Epidermal melanocyte (primary cell): ENCODE measurements at regions not wholly inside any gene's neighbourhood (a gene's known extent, or its start where the extent isn't known, plus 50 kb on each side); places are given as distances from the start of the nearest gene placed in this dataset.

Experiments used
- DNase-seq: peaks from one replicate; pipeline ENCODE4 v3.0.0; 2011; ENCODE audit warnings: low spot score; ENCODE audit not compliant: insufficient read length

- DNase-seq, result no peak
These were observed 245.3 kb downstream of the HS3ST1 start for GRCh38 chr4:11183356-11183740.

- no peak for DNase-seq
These were observed 245.9 kb downstream of the HS3ST1 start for GRCh38 chr4:11182586-11183355.

GRCh38 chr4:11182031-11182430, 246.7 kb downstream of the HS3ST1 start:
- no peak for DNase-seq

GRCh38 chr4:11179796-11180195, 248.9 kb downstream of the HS3ST1 start:
- DNase-seq, result no peak

- no peak for DNase-seq
These were observed 250.3 kb downstream of the HS3ST1 start for GRCh38 chr4:11178433-11178832.

GRCh38 chr4:11175374-11175773, 253.3 kb downstream of the HS3ST1 start:
- no peak for DNase-seq

- DNase-seq, result no peak
These were observed 262.1 kb downstream of the HS3ST1 start for GRCh38 chr4:11166606-11167005.

GRCh38 chr4:11166034-11166433, 262.7 kb downstream of the HS3ST1 start:
- no peak for DNase-seq

GRCh38 chr4:11165052-11165451, 263.6 kb downstream of the HS3ST1 start:
- DNase-seq, result no peak

GRCh38 chr4:11160288-11160687, 268.4 kb downstream of the HS3ST1 start:
- no peak for DNase-seq

GRCh38 chr4:11158971-11159370, 269.7 kb downstream of the HS3ST1 start:
- DNase-seq, result no peak

GRCh38 chr4:11155208-11155867, 273.4 kb downstream of the HS3ST1 start:
- DNase-seq, result no peak

GRCh38 chr4:11153171-11153750, 275.4 kb downstream of the HS3ST1 start:
- no peak for DNase-seq

GRCh38 chr4:11152684-11153083, 276.0 kb downstream of the HS3ST1 start:
- DNase-seq, result no peak

- DNase-seq, result no peak
These were observed 277.2 kb downstream of the HS3ST1 start for GRCh38 chr4:11151500-11151899.

GRCh38 chr4:11149612-11150259, 279.0 kb downstream of the HS3ST1 start:
- no peak for DNase-seq

- DNase-seq, result no peak
These were observed 288.8 kb downstream of the HS3ST1 start for GRCh38 chr4:11139871-11140270.

GRCh38 chr4:11138964-11139363, 289.7 kb downstream of the HS3ST1 start:
- no peak for DNase-seq

GRCh38 chr4:11134705-11135104, 294.0 kb downstream of the HS3ST1 start:
- no peak for DNase-seq

- no peak for DNase-seq
These were observed 294.8 kb downstream of the HS3ST1 start for GRCh38 chr4:11133868-11134267.

- DNase-seq, result no peak
These were observed 296.2 kb downstream of the HS3ST1 start for GRCh38 chr4:11132478-11132877.

- DNase-seq, result no peak
These were observed 297.2 kb downstream of the HS3ST1 start for GRCh38 chr4:11131491-11131890.
